AG04450 (cell line): ENCODE measurements at regions not wholly inside any gene's neighbourhood (a gene's known extent, or its start where the extent isn't known, plus 50 kb on each side); places are given as distances from the start of the nearest gene placed in this dataset.

ENCODE experiments used
- CTCF ChIA-PET: fragments of 300-600, 350-600 bp; formaldehyde crosslinking; extraction: SDS; loops from one replicate; lab custom pipeline; 2022; ENCODE audit warnings: antibody characterized with exemption, inconsistent platforms; lab: Charles Lee
- POLR2A ChIA-PET: fragments of 350-600 bp; formaldehyde crosslinking; extraction: SDS; loops from one replicate; lab custom pipeline; 2021; ENCODE audit warnings: antibody characterized with exemption, inconsistent platforms; lab: Yijun Ruan, JAX
- DNase-seq: peaks from one replicate; pipeline ENCODE4 v3.0.0-alpha.2; 2011; ENCODE audit warnings: low read depth, low spot score
- H3K27ac ChIP-seq: one replicate; pipeline ENCODE4 v1.5.1; 2012; ENCODE audit warnings: low read depth, low read length, control low read depth
- H3K27me3 ChIP-seq: one replicate; pipeline ENCODE4 v1.6.0; 2012; ENCODE audit warnings: low read length; ENCODE audit not compliant: control insufficient read depth, insufficient read depth
- H3K4me3 ChIP-seq: 2 replicates; pipeline ENCODE4 v1.5.1; 2011; ENCODE audit warnings: mild to moderate bottlenecking, low read depth, low read length, control low read depth
- H3K9me3 ChIP-seq: 2 replicates; pipeline ENCODE4 v1.5.1; 2012; ENCODE audit warnings: low read length; ENCODE audit not compliant: control insufficient read depth, insufficient read depth
- TF ChIP-seq, protein P1 (sequence below): IDR thresholded peaks from 2 replicates; pipeline ENCODE4 v1.5.1; 2011; ENCODE audit warnings: low read depth, low read length, control low read depth, inconsistent platforms

DNA sequence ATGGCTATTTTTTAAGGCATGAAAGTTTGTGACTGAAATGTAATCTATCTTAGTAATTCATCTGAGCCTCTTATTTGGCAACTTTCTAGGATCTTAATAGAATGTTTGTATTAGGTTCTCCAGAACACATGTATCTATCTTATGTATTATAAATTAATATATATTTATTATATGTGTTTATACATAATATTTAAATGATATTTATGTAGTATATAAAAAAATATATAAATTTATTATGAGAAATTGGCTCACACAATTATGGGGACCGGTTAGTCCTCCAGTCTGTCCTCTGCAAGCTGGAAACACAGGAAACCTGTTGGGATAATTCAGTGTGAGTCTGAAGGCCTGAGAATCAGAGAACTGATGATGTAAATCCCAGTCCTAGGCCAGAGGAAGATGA, 155.7 kb downstream of the AMY1C start:
- TF ChIP-seq, protein P1, sequence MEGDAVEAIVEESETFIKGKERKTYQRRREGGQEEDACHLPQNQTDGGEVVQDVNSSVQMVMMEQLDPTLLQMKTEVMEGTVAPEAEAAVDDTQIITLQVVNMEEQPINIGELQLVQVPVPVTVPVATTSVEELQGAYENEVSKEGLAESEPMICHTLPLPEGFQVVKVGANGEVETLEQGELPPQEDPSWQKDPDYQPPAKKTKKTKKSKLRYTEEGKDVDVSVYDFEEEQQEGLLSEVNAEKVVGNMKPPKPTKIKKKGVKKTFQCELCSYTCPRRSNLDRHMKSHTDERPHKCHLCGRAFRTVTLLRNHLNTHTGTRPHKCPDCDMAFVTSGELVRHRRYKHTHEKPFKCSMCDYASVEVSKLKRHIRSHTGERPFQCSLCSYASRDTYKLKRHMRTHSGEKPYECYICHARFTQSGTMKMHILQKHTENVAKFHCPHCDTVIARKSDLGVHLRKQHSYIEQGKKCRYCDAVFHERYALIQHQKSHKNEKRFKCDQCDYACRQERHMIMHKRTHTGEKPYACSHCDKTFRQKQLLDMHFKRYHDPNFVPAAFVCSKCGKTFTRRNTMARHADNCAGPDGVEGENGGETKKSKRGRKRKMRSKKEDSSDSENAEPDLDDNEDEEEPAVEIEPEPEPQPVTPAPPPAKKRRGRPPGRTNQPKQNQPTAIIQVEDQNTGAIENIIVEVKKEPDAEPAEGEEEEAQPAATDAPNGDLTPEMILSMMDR: no peak
- CTCF ChIA-PET: no interaction called here
- H3K4me3 ChIP-seq: no peak overlapping the region
- H3K9me3 ChIP-seq: peaks cover 4% of the 10 kb centered on the region
- DNase-seq: no peak
- POLR2A ChIA-PET: no interaction called here
- H3K27me3 ChIP-seq: no peaks in the 10 kb centered on the region
- H3K27ac ChIP-seq: no peak overlapping the region

DNA sequence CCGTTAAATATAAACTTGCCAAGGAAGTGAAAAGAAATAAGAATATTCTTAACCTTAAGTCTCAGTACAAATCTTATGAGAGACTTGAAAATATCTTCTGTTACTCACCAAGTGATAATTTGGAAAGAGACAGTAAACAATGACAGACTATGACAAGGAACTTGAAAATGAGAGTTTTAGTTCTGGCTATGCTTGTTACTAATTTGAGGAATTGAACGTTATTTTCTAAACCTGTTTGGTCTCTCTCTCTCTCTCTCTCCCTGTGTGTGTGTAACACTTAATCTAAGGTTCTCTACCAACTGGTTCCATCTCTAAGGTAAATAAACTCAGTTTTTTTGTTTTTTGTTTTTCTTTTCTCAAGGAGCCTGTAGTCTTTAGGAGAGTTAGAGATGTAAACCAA, 161.8 kb downstream of the AMY1C start:
- ChIA-PET POLR2A (no interaction called here), CTCF (no interaction called here)
- Histone ChIP-seq H3K27me3 (no peaks in the 10 kb centered on the region), H3K9me3 (no peaks in the 10 kb centered on the region), H3K4me3 (no peak overlapping the region), H3K27ac (no peak overlapping the region)
- TF ChIP-seq, protein P1: no peak
- no peak for DNase-seq

DNA sequence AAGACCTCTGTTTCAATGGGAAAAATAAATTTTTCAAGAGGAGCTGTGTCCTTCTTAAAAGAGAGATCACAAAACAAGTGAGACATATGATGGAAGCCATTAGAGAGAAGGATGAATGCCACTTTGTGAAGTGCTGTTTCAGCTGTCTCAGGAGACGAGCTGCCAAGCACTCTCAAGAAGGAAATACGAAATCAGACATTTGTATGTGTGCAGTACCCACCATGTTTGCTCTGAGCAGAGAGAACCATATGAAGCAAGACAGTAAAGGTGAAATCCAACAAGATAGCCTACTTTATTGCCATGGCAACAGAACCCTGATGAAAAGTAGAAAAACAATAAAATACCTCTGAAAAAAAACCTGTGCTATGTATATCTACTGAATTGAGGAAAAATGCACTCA, 168.1 kb downstream of the AMY1C start:
- CTCF ChIA-PET: no interaction called here
- POLR2A ChIA-PET: no interaction called here
- no peak for DNase-seq
- Histone ChIP-seq H3K27me3 (no peaks in the 10 kb centered on the region), H3K27ac (no peak overlapping the region), H3K4me3 (no peak overlapping the region), H3K9me3 (peaks cover 4% of the 10 kb centered on the region)
- TF ChIP-seq, protein P1: no peak

- H3K9me3 ChIP-seq: peaks cover 5% of the 10 kb centered on the region
- H3K27me3 ChIP-seq: no peaks in the 10 kb centered on the region
- TF ChIP-seq, protein P1: no peak
- ChIA-PET CTCF (no interaction called here), POLR2A (no interaction called here)
- DNase-seq: no peak
- no peak overlapping the region for H3K4me3 ChIP-seq
- H3K27ac ChIP-seq: no peak overlapping the region
Measured at GRCh38 chr1:103931891-103932290, 182.2 kb downstream of the AMY1C start.

- POLR2A ChIA-PET: no interaction called here
Measured at GRCh38 chr1:103937763-103938357, 188.2 kb downstream of the AMY1C start.

More at GRCh38 chr1:103937763-103938357, 188.2 kb downstream of the AMY1C start:
- H3K9me3 ChIP-seq: no peaks in the 10 kb centered on the region
- TF ChIP-seq, protein P1: no peak
- H3K27ac ChIP-seq: no peak overlapping the region
- CTCF ChIA-PET: no interaction called here
- no peaks in the 10 kb centered on the region for H3K27me3 ChIP-seq
- DNase-seq: no peak
- no peak overlapping the region for H3K4me3 ChIP-seq
